ENCODE measurements at regions not wholly inside any gene's neighbourhood (a gene's known extent, or its start where the extent isn't known, plus 50 kb on each side); places are given as distances from the start of the nearest gene placed in this dataset.
"Not testable (repeated sequence)": the region's sequence is repeated elsewhere in the genome, so short reads cannot be mapped to it uniquely, and the experiment has no call there.

GRCh38 chr17:52899235-52899634 lies 740.7 kb upstream of the CA10 start:
- WGBS, 2 donors: 19 to 28% methylated on average over 1 of the region's 1 CpG
- no peak for ATAC-seq
- TF ChIP-seq CTCF (IDR thresholded peaks at IDR 0.05): no peak
- TF ChIP-seq POLR2A (IDR thresholded peaks at IDR 0.05): no peak

GRCh38 chr17:52895272-52895671 lies 736.8 kb upstream of the CA10 start:
- H3K27ac ChIP-seq: no peak overlapping the region
- no peaks in the 10 kb centered on the region for H3K9me3 ChIP-seq
- H3K27me3 ChIP-seq: no peaks in the 10 kb centered on the region
- 39 to 55% methylated on average over 2 of the region's 2 CpGs for WGBS, 2 donors
- ATAC-seq: no peak
- no peak for DNase-seq
- intact Hi-C loops (cut with DNase I): no loop called here
- no peaks in the 10 kb centered on the region for H3K36me3 ChIP-seq (replicated peaks in 1 of 2; ENCODE audit: insufficient read depth in 1 of 2, low read depth in 2 of 2)
- no peak for TF ChIP-seq CTCF (IDR thresholded peaks at IDR 0.05)
- TF ChIP-seq POLR2A (IDR thresholded peaks at IDR 0.05): no peak
- no peak overlapping the region for H3K4me3 ChIP-seq
- no peaks in the 10 kb centered on the region for H3K4me1 ChIP-seq

More at GRCh38 chr17:52899235-52899634, 740.7 kb upstream of the CA10 start:
- intact Hi-C loops (cut with DNase I): no loop called here
- Histone ChIP-seq H3K4me1 (no peaks in the 10 kb centered on the region), H3K4me3 (no peak overlapping the region), H3K36me3 (replicated peaks in 1 of 2; ENCODE audit: insufficient read depth in 1 of 2, low read depth in 2 of 2) (no peaks in the 10 kb centered on the region), H3K27me3 (no peaks in the 10 kb centered on the region), H3K9me3 (no peaks in the 10 kb centered on the region), H3K27ac (no peak overlapping the region)
- no peak for DNase-seq

- 56 to 62% methylated on average over 1 of the region's 1 CpG for WGBS, 2 donors
- H3K36me3 ChIP-seq (replicated peaks in 1 of 2; ENCODE audit: insufficient read depth in 1 of 2, low read depth in 2 of 2): no peaks in the 10 kb centered on the region
These were observed 733.8 kb upstream of the CA10 start for GRCh38 chr17:52892334-52892733.

GRCh38 chr17:52885882-52886281 lies 727.4 kb upstream of the CA10 start:
- intact Hi-C loops (cut with DNase I): no loop called here
- no peaks in the 10 kb centered on the region for H3K9me3 ChIP-seq
- H3K36me3 ChIP-seq (replicated peaks in 1 of 2; ENCODE audit: insufficient read depth in 1 of 2, low read depth in 2 of 2): no peaks in the 10 kb centered on the region
- no peaks in the 10 kb centered on the region for H3K4me1 ChIP-seq
- H3K27me3 ChIP-seq: no peaks in the 10 kb centered on the region
- TF ChIP-seq POLR2A (IDR thresholded peaks at IDR 0.05) (no peak), CTCF (IDR thresholded peaks at IDR 0.05) (no peak)
- no peak overlapping the region for H3K4me3 ChIP-seq
- H3K27ac ChIP-seq: no peak overlapping the region
- 47 to 52% methylated on average over 4 of the region's 4 CpGs for WGBS, 2 donors
- ATAC-seq (no peak), DNase-seq (no peak)

More at GRCh38 chr17:52892334-52892733, 733.8 kb upstream of the CA10 start:
- intact Hi-C loops (cut with DNase I): no loop called here
- H3K4me1 ChIP-seq: no peaks in the 10 kb centered on the region
- no peak overlapping the region for H3K4me3 ChIP-seq
- TF ChIP-seq POLR2A (IDR thresholded peaks at IDR 0.05) (no peak), CTCF (IDR thresholded peaks at IDR 0.05) (no peak)
- no peak for DNase-seq
- no peaks in the 10 kb centered on the region for H3K9me3 ChIP-seq
- ATAC-seq: no peak
- no peaks in the 10 kb centered on the region for H3K27me3 ChIP-seq
- no peak overlapping the region for H3K27ac ChIP-seq

GRCh38 chr17:52883907-52884491 lies 725.5 kb upstream of the CA10 start:
- ATAC-seq; H3K4me3 ChIP-seq; H3K36me3 ChIP-seq (replicated peaks in 1 of 2; ENCODE audit: insufficient read depth in 1 of 2, low read depth in 2 of 2); H3K27ac ChIP-seq; H3K4me1 ChIP-seq; intact Hi-C loops (cut with DNase I); DNase-seq; H3K9me3 ChIP-seq; H3K27me3 ChIP-seq: not testable (repeated sequence)
- 33 to 57% methylated on average over 22 to 32 of the region's 43 CpGs for WGBS, 2 donors

GRCh38 chr17:52846767-52847166 lies 688.3 kb upstream of the CA10 start:
- not testable (repeated sequence) for H3K4me1 ChIP-seq

More at GRCh38 chr17:52846767-52847166, 688.3 kb upstream of the CA10 start:
- 71 to 81% methylated on average over 3 of the region's 3 CpGs for WGBS, 2 donors
- DNase-seq; H3K27ac ChIP-seq; ATAC-seq; intact Hi-C loops (cut with DNase I); H3K36me3 ChIP-seq (replicated peaks in 1 of 2; ENCODE audit: insufficient read depth in 1 of 2, low read depth in 2 of 2); H3K4me3 ChIP-seq; H3K27me3 ChIP-seq; H3K9me3 ChIP-seq: not testable (repeated sequence)
